NCI-H146 (cell line): ENCODE measurements at regions not wholly inside any gene's neighbourhood (a gene's known extent, or its start where the extent isn't known, plus 50 kb on each side); places are given as distances from the start of the nearest gene placed in this dataset.

Experiments used
- DNase-seq: peaks from one replicate; lab custom pipeline; 2025; lab: John Stamatoyannopoulos, UW

GRCh38 chr12:96134200-96134599 is 60.0 kb upstream of the ELK3 start:
- DNase-seq, result no peak

- no peak for DNase-seq
Measured at GRCh38 chr12:96136161-96136560, 58.0 kb upstream of the ELK3 start.

DNA sequence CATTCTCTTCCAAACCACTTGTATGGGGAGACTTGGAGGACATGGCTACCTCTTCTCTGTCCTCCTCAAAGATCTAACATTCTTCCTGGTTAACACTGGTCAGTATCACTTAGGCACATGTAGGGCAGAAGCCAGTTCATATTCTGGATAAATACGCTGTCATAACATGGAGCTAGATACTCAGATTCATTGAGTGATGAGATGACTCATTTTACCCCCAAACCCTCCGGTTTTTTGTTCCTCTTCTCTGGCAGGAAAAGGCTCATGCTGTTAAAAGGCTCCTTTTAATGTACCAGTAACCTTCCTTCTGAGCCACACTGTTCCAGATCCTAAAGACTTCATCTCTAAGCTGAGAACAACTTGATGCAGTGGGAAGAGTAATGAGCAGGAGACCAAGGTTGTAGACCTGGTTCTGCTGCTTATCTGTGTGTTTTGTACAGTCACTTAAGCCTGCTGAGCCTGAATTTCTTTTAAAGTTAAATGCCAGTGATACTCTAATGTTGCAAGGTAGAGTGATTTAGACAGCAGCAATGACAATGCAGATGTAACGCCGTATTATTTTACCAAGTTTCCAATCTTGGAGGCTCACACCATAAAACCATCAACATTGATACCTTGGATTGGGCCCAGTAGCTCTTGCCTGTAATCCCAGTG is 57.3 kb upstream of the ELK3 start:
- DNase-seq, result no peak

DNA sequence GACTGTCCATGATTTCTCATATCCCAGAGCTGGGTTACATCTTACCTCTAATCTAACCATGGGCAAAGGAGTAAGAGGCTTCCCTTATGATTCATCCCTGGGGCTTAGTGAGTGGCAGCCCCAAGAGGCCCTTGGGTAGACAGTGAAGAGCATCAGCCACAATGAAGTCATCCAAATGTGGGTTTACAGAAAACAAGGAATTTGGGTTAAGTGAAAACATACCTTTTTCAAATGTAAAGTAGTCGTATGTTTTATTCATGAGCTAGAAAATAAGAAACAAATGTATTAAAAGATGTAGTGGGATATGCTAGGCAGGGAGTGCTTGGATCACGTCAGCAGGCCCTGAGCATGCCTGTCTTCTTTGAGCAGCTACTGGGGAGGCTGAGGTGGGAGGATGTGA is 54.0 kb upstream of the ELK3 start:
- DNase-seq, result no peak

- no peak for DNase-seq
Measured at GRCh38 chr12:96141216-96141912, 52.8 kb upstream of the ELK3 start.

DNA sequence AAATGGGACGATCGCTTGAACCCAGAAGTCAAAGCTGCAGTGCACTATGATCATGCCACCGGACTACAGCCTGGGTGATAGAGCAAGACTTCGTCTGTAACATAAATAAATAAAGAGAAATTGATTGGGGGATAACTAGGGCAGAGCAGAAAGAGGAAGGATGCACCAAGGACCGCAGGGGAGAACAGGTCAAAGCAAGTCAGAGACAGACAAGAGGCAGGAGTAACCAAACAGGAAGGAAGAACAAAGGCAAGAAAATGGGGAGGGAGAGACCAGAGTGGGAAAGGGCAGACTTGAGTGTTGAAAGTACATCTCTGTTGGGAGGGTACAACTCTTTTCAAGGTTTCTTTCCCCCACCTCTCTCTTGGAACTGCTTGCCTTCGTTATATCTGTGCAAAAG is 50.8 kb upstream of the ELK3 start:
- DNase-seq, result no peak

DNA sequence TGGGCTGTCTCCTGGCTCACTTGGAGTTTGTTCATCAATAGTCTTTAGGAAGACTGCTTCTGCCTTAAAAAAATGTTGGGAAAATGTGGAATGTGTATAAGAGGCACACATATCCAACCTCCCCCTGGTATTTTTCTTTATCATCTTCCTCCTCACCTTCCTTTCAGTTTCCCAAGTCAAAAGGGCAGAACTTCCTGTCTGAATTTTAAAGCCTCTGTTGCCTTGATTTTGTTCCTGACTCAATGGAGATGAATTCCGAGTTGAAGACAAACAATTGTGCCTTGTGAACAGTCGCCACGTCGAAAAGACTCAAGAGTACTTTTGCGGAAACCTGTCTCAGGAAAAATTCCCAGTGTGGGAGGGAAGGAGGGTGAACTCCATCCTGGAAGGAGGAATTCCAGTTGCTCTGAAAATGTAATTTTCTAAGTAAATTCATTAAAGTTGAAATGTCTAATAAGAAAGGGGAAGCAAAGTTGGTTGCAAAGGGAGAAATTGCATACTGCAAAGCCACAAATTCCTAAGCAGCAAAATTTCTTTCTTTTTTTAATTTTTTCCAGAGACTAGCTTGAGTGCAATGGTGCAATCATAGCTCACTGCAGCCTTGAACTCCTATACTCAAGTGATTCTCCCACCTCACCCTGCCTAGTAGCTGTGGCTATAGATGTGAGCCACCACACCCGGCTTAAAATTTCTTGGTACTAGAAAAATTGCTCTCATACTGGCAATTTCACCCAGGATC is 50.2 kb upstream of the ELK3 start:
- no peak for DNase-seq
